HG03354 (cell line): ENCODE measurements at regions not wholly inside any gene's neighbourhood (a gene's known extent, or its start where the extent isn't known, plus 50 kb on each side); places are given as distances from the start of the nearest gene placed in this dataset.

Source experiments
- ATAC-seq: cut with Tn5 transposase; IDR thresholded peaks from one replicate; pipeline ENCODE4 v1.9.1; 2021; ENCODE audit warnings: mild to moderate bottlenecking; ENCODE audit not compliant: unreplicated experiment, poor library complexity, severe bottlenecking

DNA sequence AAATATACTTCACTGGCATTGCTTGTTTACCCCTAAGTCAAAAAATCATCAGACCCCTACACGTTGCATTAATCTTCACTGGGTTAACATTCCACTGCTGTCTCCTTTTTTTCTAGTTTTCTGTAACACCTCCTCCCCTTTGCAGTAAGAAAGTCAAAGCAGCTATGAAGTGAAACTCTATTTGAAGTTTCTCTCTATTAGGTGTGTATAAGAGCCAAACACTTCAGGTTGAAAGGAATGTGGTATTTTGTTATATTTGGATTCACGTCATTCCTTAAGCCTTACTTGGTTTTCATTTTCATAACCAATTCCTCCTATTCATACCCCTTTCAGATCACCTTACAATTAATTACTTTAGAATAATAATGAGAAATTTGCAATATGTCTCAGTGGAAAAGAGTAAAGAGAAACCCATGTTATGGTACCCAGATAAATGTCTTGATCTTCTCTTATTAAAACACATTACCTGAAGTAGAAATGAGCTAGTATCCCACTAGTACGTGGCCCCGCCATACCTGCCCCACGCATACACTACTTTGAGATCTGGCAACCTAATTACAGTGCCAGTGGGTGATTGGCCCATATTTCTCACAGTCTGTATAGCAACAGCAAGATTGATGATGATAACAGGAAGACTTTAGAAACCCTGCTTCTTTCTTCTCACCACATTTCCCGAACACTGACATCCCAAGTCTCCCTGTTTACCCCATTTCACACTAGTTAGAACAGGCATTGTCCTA is 236.4 kb upstream of the RGS6 start:
- no peak for ATAC-seq

DNA sequence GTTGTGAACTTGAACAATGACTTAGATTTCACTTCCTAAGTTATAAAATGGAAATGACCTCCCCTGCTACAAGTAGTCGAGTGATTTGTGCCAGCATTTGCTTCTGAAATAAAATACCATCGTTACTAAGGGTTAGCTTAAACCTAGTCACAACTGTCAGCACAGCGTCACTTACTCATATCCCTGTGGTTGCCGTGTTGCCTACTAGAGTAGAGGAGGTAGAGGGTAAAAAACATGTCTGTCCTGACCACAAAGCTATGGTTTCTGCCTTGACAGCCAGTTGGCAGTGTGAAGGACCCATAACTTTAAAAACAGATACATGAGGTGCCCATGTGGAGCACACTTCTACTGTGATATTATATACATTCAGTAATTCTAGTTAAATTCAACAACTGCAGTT is 234.2 kb upstream of the RGS6 start:
- no peak for ATAC-seq

GRCh38 chr14:71698673-71699072 is 233.6 kb upstream of the RGS6 start:
- ATAC-seq, result no peak

- no peak for ATAC-seq
Observed at GRCh38 chr14:71701990-71702389, 230.2 kb upstream of the RGS6 start.

- ATAC-seq, result no peak
Observed at GRCh38 chr14:71702786-71703185, 229.4 kb upstream of the RGS6 start.

DNA sequence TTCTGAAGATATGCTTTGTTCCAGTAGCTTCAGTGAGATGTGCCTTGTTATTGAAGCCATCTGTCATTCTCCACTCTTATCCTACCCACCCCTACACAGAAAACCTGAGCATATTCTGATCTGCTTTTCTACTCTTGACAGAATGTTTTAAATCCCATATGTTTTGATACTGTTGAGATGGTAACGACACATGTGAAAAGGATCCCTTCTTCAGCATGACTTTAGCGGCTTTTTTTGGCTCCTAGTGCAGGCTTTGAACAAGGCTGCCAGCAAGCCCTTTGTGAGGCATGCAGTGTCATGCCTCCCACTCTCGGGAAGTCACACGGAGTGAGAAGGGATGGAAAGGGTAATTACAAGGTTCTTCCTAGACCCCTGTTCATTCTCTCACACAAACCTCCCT is 228.8 kb upstream of the RGS6 start:
- no peak for ATAC-seq

GRCh38 chr14:71704210-71704609 is 228.0 kb upstream of the RGS6 start:
- ATAC-seq, result no peak

DNA sequence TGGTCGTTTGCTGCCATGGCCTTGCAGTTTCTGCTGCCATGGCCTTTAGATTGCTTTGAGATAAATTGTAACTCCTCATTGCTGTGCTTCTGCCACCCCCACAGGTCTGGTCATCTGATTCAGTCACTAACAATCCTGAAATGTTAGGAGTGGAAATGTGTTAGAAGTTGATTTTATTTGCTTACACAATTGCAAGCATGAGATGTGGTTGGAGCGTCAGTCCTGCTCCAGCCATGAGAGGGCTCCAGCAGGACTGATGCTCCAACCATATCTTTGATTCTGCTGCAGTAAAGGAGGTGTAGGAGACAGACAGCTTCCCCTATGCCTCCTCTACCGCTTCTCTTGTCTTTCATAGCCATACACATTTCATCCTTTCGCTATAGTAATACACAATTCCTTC is 226.8 kb upstream of the RGS6 start:
- ATAC-seq, result no peak

DNA sequence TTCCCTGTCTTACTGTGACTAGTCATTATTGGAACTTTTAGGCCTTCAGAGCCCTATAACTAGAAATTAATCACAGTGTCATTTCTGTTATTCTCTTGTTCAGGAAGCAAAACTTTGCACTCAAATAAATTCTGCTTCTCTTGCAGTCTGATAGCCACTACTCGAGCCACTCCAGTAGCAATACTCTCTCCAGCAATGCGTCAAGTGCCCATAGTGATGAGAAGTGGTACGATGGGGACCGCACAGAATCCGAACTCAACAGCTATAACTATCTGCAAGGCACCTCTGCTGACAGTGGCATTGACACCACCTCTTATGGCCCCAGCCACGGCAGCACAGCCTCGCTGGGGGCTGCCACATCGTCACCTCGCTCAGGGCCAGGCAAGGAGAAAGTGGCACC is 223.2 kb upstream of the RGS6 start:
- ATAC-seq, result no peak

DNA sequence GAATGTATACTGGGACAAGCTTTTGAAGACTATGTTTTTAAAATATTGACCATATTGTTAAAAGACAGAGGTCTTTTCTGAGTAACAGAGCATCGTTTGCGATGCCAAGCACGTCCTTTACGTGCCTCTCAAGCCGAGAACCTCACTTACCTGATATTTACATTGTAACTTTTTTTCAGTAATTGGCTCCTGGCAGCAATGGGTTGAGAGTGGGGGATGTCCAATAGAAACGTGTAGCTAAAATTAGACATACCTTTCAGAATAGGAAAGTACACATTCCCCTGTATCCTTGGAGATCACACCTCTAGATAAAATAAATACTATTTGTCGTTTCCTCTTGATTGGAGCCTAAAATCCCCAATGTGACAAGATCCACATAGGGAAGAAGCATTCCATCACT is 222.2 kb upstream of the RGS6 start:
- ATAC-seq, result no peak

GRCh38 chr14:71711125-71711524 is 221.1 kb upstream of the RGS6 start:
- no peak for ATAC-seq

GRCh38 chr14:71711619-71712018 is 220.6 kb upstream of the RGS6 start:
- no peak for ATAC-seq

- no peak for ATAC-seq
Observed at GRCh38 chr14:71712478-71712877, 219.8 kb upstream of the RGS6 start.

DNA sequence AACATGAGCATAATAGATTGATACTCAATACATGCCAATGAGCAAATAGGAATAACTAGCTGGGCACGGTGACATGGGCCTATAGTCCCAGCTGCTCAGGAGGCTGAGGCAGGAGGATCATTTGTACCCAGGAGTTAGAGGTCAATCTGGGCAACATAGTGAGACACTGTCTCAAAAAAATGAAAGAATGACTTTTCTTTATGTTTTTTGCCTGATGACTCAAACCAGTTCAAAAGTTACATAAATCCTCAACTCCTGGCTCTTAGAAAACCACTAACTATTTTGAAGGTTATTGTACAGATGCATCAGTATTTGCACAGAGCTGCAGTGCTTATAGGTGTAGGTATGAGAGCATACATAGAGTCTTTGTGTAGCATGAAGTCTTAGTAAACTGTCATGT is 219.2 kb upstream of the RGS6 start:
- ATAC-seq, result no peak

GRCh38 chr14:71713451-71713850 is 218.8 kb upstream of the RGS6 start:
- ATAC-seq, result no peak

- no peak for ATAC-seq
Observed at GRCh38 chr14:71714225-71714624, 218.0 kb upstream of the RGS6 start.

GRCh38 chr14:71716041-71716772 is 216.0 kb upstream of the RGS6 start:
- ATAC-seq, result no peak

- no peak for ATAC-seq
Observed at GRCh38 chr14:71720978-71721624, 211.1 kb upstream of the RGS6 start.

DNA sequence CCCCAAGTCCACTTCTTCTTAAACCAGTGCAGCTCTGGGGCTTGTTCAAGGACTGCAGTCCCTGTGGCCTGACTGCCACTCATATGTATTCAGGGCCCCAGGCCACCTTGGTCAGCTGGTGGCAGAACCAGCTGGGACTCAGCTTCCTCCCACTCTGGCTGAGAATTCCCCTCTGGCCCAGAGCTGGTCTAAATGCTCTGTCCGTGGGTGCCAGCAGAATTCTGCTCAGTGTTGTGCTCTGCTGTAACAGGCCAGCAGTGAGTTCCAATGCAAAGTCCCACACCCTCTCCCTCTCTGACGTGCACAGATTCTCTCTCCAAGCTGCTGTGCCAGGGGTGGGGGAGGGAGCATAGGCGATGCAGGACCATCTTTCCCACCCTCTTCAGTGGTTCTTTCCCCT is 210.4 kb upstream of the RGS6 start:
- ATAC-seq, result no peak

DNA sequence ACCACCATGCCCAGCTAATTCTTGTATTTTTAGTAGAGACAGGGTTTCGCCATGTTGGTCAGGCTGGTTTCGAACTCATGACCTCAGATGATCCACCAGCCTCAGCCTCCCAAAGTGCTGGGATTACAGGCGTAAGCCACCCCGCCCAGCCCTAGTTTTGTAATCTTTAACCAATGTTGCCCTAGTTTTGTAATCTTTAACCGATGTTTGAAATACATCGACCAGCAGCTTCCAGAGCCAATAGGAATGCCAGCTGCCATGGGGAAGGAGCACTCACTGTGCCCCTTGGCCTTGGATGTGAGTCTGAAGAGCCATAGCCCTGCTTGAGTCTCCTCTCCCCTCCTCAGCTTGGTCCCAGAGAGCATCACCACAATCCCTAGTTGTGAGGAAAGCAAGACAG is 209.3 kb upstream of the RGS6 start:
- no peak for ATAC-seq
